ENCODE measurements at regions not wholly inside any gene's neighbourhood (a gene's known extent, or its start where the extent isn't known, plus 50 kb on each side); places are given as distances from the start of the nearest gene placed in this dataset.

- H3K4me3 ChIP-seq (ENCODE audit: low read depth, low read length): no peak overlapping the region
- H4K8ac ChIP-seq (ENCODE audit: low read depth, low read length): no peak overlapping the region
- H3K27me3 ChIP-seq (ENCODE audit: insufficient read depth, low read length): no peaks in the 10 kb centered on the region
- H2AK5ac ChIP-seq (ENCODE audit: low read length): no peak overlapping the region
- DNase-seq: no peak
- H3K36me3 ChIP-seq (ENCODE audit: control insufficient read depth in 1 of 2, insufficient read depth in 2 of 2, low read length in 2 of 2): no peaks in the 10 kb centered on the region
- H2BK5ac ChIP-seq (ENCODE audit: low read depth, low read length, poor library complexity): no peak overlapping the region
- H3K27ac ChIP-seq (ENCODE audit: low read depth, low read length): no peak overlapping the region
- no peaks in the 10 kb centered on the region for H3K79me1 ChIP-seq (ENCODE audit: low read length)
- no peak overlapping the region for H3K9ac ChIP-seq (ENCODE audit: low read length)
- no peak overlapping the region for H4K12ac ChIP-seq (ENCODE audit: low read depth, low read length)
- H3K23ac ChIP-seq (ENCODE audit: low read length): no peak overlapping the region
- no peak overlapping the region for H3K4me2 ChIP-seq (ENCODE audit: low read length)
- H2BK12ac ChIP-seq (ENCODE audit: low read length): no peak overlapping the region
- no peaks in the 10 kb centered on the region for H3K9me3 ChIP-seq (ENCODE audit: insufficient read depth, low read depth, low read length)
- no peaks in the 10 kb centered on the region for H3K79me2 ChIP-seq (ENCODE audit: control insufficient read depth, insufficient read depth, low read length, poor library complexity)
- no peak overlapping the region for H4K91ac ChIP-seq (ENCODE audit: low read depth, low read length)
- peaks cover 0 to 2% of the 10 kb centered on the region in 2 experiments for H3K4me1 ChIP-seq (ENCODE audit: control insufficient read depth in 1 of 2, insufficient read depth in 2 of 2, low read length in 2 of 2)
- WGBS (ENCODE audit: extremely low coverage, insufficient coverage, insufficient read length): no CpG with 5 or more reads among the region's 3 CpGs
- H2AFZ ChIP-seq (ENCODE audit: insufficient read depth, low read length, poor library complexity): no peak overlapping the region
- no peak overlapping the region for H3K14ac ChIP-seq (ENCODE audit: low read length)
- H2BK120ac ChIP-seq (ENCODE audit: insufficient read depth, low read length, poor library complexity): no peak overlapping the region
- no peak overlapping the region for H3K4ac ChIP-seq (ENCODE audit: low read depth, low read length)
- no peak overlapping the region for H3K18ac ChIP-seq (ENCODE audit: low read length)
Observed at GRCh38 chr3:3552761-3553160, 246.5 kb upstream of the LRRN1 start.

GRCh38 chr3:3551981-3552380 lies 247.2 kb upstream of the LRRN1 start:
- Histone ChIP-seq H3K4me3 (ENCODE audit: low read depth, low read length) (no peak overlapping the region), H3K4me1 (ENCODE audit: control insufficient read depth in 1 of 2, insufficient read depth in 2 of 2, low read length in 2 of 2) (peaks cover 0 to 2% of the 10 kb centered on the region in 2 experiments), H2BK12ac (ENCODE audit: low read length) (no peak overlapping the region), H3K9ac (ENCODE audit: low read length) (no peak overlapping the region), H2BK5ac (ENCODE audit: low read depth, low read length, poor library complexity) (no peak overlapping the region), H3K79me1 (ENCODE audit: low read length) (no peaks in the 10 kb centered on the region), H3K36me3 (ENCODE audit: control insufficient read depth in 1 of 2, insufficient read depth in 2 of 2, low read length in 2 of 2) (no peaks in the 10 kb centered on the region), H3K27me3 (ENCODE audit: insufficient read depth, low read length) (no peaks in the 10 kb centered on the region), H3K4ac (ENCODE audit: low read depth, low read length) (no peak overlapping the region), H4K8ac (ENCODE audit: low read depth, low read length) (no peak overlapping the region), H3K14ac (ENCODE audit: low read length) (no peak overlapping the region), H3K79me2 (ENCODE audit: control insufficient read depth, insufficient read depth, low read length, poor library complexity) (no peaks in the 10 kb centered on the region), H4K12ac (ENCODE audit: low read depth, low read length) (no peak overlapping the region), H4K91ac (ENCODE audit: low read depth, low read length) (no peak overlapping the region), H3K23ac (ENCODE audit: low read length) (no peak overlapping the region), H3K27ac (ENCODE audit: low read depth, low read length) (no peak overlapping the region), H2AK5ac (ENCODE audit: low read length) (no peak overlapping the region), H2BK120ac (ENCODE audit: insufficient read depth, low read length, poor library complexity) (no peak overlapping the region), H3K9me3 (ENCODE audit: insufficient read depth, low read depth, low read length) (no peaks in the 10 kb centered on the region), H2AFZ (ENCODE audit: insufficient read depth, low read length, poor library complexity) (no peak overlapping the region), H3K18ac (ENCODE audit: low read length) (no peak overlapping the region), H3K4me2 (ENCODE audit: low read length) (no peak overlapping the region)
- no peak for DNase-seq

- H3K27me3 ChIP-seq (ENCODE audit: insufficient read depth, low read length): no peaks in the 10 kb centered on the region
- DNase-seq: no peak
- no peak overlapping the region for H3K18ac ChIP-seq (ENCODE audit: low read length)
- no peak overlapping the region for H2BK120ac ChIP-seq (ENCODE audit: insufficient read depth, low read length, poor library complexity)
- no peaks in the 10 kb centered on the region for H3K36me3 ChIP-seq (ENCODE audit: control insufficient read depth in 1 of 2, insufficient read depth in 2 of 2, low read length in 2 of 2)
- no peak overlapping the region for H3K4me3 ChIP-seq (ENCODE audit: low read depth, low read length)
- no peaks in the 10 kb centered on the region for H3K79me1 ChIP-seq (ENCODE audit: low read length)
- no peak overlapping the region for H4K91ac ChIP-seq (ENCODE audit: low read depth, low read length)
- no peak overlapping the region for H2BK12ac ChIP-seq (ENCODE audit: low read length)
- no CpG with 5 or more reads among the region's 2 CpGs for WGBS (ENCODE audit: extremely low coverage, insufficient coverage, insufficient read length)
- no peak overlapping the region for H3K4ac ChIP-seq (ENCODE audit: low read depth, low read length)
- H3K23ac ChIP-seq (ENCODE audit: low read length): no peak overlapping the region
- no peaks in the 10 kb centered on the region for H3K4me1 ChIP-seq (ENCODE audit: control insufficient read depth in 1 of 2, insufficient read depth in 2 of 2, low read length in 2 of 2)
- no peaks in the 10 kb centered on the region for H3K9me3 ChIP-seq (ENCODE audit: insufficient read depth, low read depth, low read length)
- no peak overlapping the region for H2BK5ac ChIP-seq (ENCODE audit: low read depth, low read length, poor library complexity)
- no peak overlapping the region for H3K27ac ChIP-seq (ENCODE audit: low read depth, low read length)
- H3K9ac ChIP-seq (ENCODE audit: low read length): no peak overlapping the region
- no peak overlapping the region for H3K14ac ChIP-seq (ENCODE audit: low read length)
- H4K8ac ChIP-seq (ENCODE audit: low read depth, low read length): no peak overlapping the region
- no peak overlapping the region for H2AK5ac ChIP-seq (ENCODE audit: low read length)
- H2AFZ ChIP-seq (ENCODE audit: insufficient read depth, low read length, poor library complexity): no peak overlapping the region
- no peak overlapping the region for H4K12ac ChIP-seq (ENCODE audit: low read depth, low read length)
- no peaks in the 10 kb centered on the region for H3K79me2 ChIP-seq (ENCODE audit: control insufficient read depth, insufficient read depth, low read length, poor library complexity)
- H3K4me2 ChIP-seq (ENCODE audit: low read length): no peak overlapping the region
Observed at GRCh38 chr3:3545360-3545759, 253.9 kb upstream of the LRRN1 start.

- Histone ChIP-seq H3K18ac (ENCODE audit: low read length) (no peak overlapping the region), H2AK5ac (ENCODE audit: low read length) (no peak overlapping the region), H3K27ac (ENCODE audit: low read depth, low read length) (no peak overlapping the region), H3K36me3 (ENCODE audit: control insufficient read depth in 1 of 2, insufficient read depth in 2 of 2, low read length in 2 of 2) (no peaks in the 10 kb centered on the region), H3K9ac (ENCODE audit: low read length) (no peak overlapping the region), H3K4ac (ENCODE audit: low read depth, low read length) (no peak overlapping the region), H3K4me3 (ENCODE audit: low read depth, low read length) (no peak overlapping the region), H4K12ac (ENCODE audit: low read depth, low read length) (no peak overlapping the region), H3K14ac (ENCODE audit: low read length) (no peak overlapping the region), H3K79me2 (ENCODE audit: control insufficient read depth, insufficient read depth, low read length, poor library complexity) (no peaks in the 10 kb centered on the region), H3K79me1 (ENCODE audit: low read length) (no peaks in the 10 kb centered on the region), H2AFZ (ENCODE audit: insufficient read depth, low read length, poor library complexity) (no peak overlapping the region), H2BK12ac (ENCODE audit: low read length) (no peak overlapping the region), H4K91ac (ENCODE audit: low read depth, low read length) (no peak overlapping the region), H3K4me1 (ENCODE audit: control insufficient read depth in 1 of 2, insufficient read depth in 2 of 2, low read length in 2 of 2) (no peaks in the 10 kb centered on the region), H3K23ac (ENCODE audit: low read length) (no peak overlapping the region), H4K8ac (ENCODE audit: low read depth, low read length) (no peak overlapping the region), H3K27me3 (ENCODE audit: insufficient read depth, low read length) (no peaks in the 10 kb centered on the region), H3K4me2 (ENCODE audit: low read length) (no peak overlapping the region), H2BK120ac (ENCODE audit: insufficient read depth, low read length, poor library complexity) (no peak overlapping the region), H2BK5ac (ENCODE audit: low read depth, low read length, poor library complexity) (no peak overlapping the region), H3K9me3 (ENCODE audit: insufficient read depth, low read depth, low read length) (no peaks in the 10 kb centered on the region)
- no CpG with 5 or more reads among the region's 4 CpGs for WGBS (ENCODE audit: extremely low coverage, insufficient coverage, insufficient read length)
- DNase-seq: no peak
Observed at GRCh38 chr3:3538451-3538850, 260.8 kb upstream of the LRRN1 start.

Measured in trophoblast cell (in vitro differentiated cells and primary cell).